SK-N-SH (cell line): ENCODE measurements at regions not wholly inside any gene's neighbourhood (a gene's known extent, or its start where the extent isn't known, plus 50 kb on each side); places are given as distances from the start of the nearest gene placed in this dataset.

Experiments
- CTCF ChIA-PET: fragments of 300-600, 350-600 bp; formaldehyde crosslinking; extraction: SDS; loops from one replicate; lab custom pipeline; 2021; lab: Yijun Ruan, JAX
- POLR2A ChIA-PET: fragments of 350-600 bp; sonication (Branson Sonifier 250); formaldehyde crosslinking; extraction: SDS; loops from one replicate; lab custom pipeline; 2020; ENCODE audit warnings: antibody characterized with exemption, inconsistent platforms; lab: Yijun Ruan, JAX
- DNase-seq: peaks from one replicate; pipeline ENCODE4 v3.0.0; 2012
- H2AFZ ChIP-seq: fragments of 200-600 bp; sonication (generic); 2 replicates; pipeline ENCODE4 v1.8.1; 2016; ENCODE audit warnings: antibody characterized with exemption, mild to moderate bottlenecking, low read depth
- H3F3A ChIP-seq: fragments of 200-600 bp; sonication (generic); replicated peaks from 2 replicates; pipeline ENCODE3; 2016; ENCODE audit warnings: antibody characterized with exemption, mild to moderate bottlenecking; ENCODE audit not compliant: insufficient read depth
- H3K27ac ChIP-seq, 2 experiments: fragments of 200-500 bp in 1 of 2; fragments of 200-600 bp in 1 of 2; sonication (Bioruptor generic) in 1 of 2; sonication (generic), shearing (Covaris generic) in 1 of 2; 2 replicates each; pipeline versions ENCODE4 v1.5.1 to v1.6.1; 2014 to 2016; ENCODE audit warnings: low read depth in 2 of 2, inconsistent platforms in 1 of 2, low read length in 1 of 2, mild to moderate bottlenecking in 1 of 2, mixed read lengths in 1 of 2
- H3K27me3 ChIP-seq: fragments of 200-600 bp; sonication (generic), shearing (Covaris generic); 2 replicates; pipeline ENCODE4 v1.6.1; 2016; ENCODE audit warnings: mixed run types; ENCODE audit not compliant: insufficient read depth
- H3K36me3 ChIP-seq, 2 experiments: fragments of 200-500 bp in 1 of 2; fragments of 200-600 bp in 1 of 2; sonication (Bioruptor generic) in 1 of 2; sonication (generic) in 1 of 2; replicated peaks in 1 of 2; 2 replicates each; pipeline versions ENCODE3 to v1.5.1; 2014 to 2016; ENCODE audit warnings: low read length in 1 of 2, mild to moderate bottlenecking in 1 of 2; ENCODE audit not compliant: insufficient read depth in 2 of 2, control insufficient read depth in 1 of 2
- H3K4me1 ChIP-seq, 2 experiments: fragments of 200-500 bp in 1 of 2; fragments of 200-600 bp in 1 of 2; sonication (Bioruptor generic) in 1 of 2; sonication (generic), shearing (Covaris generic) in 1 of 2; 2 replicates each; pipeline versions ENCODE4 v1.5.1 to v1.6.1; 2014 to 2016; ENCODE audit warnings: low read depth in 1 of 2, low read length in 1 of 2, mixed run types in 1 of 2; ENCODE audit not compliant: insufficient read depth in 2 of 2, control insufficient read depth in 1 of 2
- H3K4me2 ChIP-seq: fragments of 200-600 bp; sonication (generic), shearing (Covaris generic); 2 replicates; pipeline ENCODE4 v1.6.1; 2017; ENCODE audit warnings: mixed run types
- H3K4me3 ChIP-seq, 2 experiments: fragments of 200-500 bp in 1 of 2; fragments of 200-600 bp in 1 of 2; sonication (Bioruptor generic) in 1 of 2; sonication (generic), shearing (Covaris generic) in 1 of 2; 2 replicates each; pipeline versions ENCODE4 v1.5.1 to v1.8.1; 2014 to 2016; ENCODE audit warnings: low read depth in 2 of 2, inconsistent platforms in 1 of 2, low read length in 1 of 2, mild to moderate bottlenecking in 1 of 2, mixed read lengths in 1 of 2, moderate library complexity in 1 of 2
- H3K79me2 ChIP-seq: fragments of 200-600 bp; sonication (generic); 2 replicates; pipeline ENCODE4 v1.8.1; 2017; ENCODE audit warnings: mild to moderate bottlenecking; ENCODE audit not compliant: insufficient read depth
- H3K9ac ChIP-seq: fragments of 200-600 bp; sonication (generic); 2 replicates; pipeline ENCODE4 v1.6.1; 2017; ENCODE audit warnings: mixed run types
- H3K9me2 ChIP-seq: fragments of 200-600 bp; sonication (generic); 2 replicates; pipeline ENCODE4 v1.6.1; 2017; ENCODE audit warnings: mixed run types
- H3K9me3 ChIP-seq: fragments of 200-600 bp; sonication (generic); 2 replicates; pipeline ENCODE4 v1.6.1; 2017; ENCODE audit warnings: mixed run types, mild to moderate bottlenecking, moderate library complexity
- H4K20me1 ChIP-seq: fragments of 200-600 bp; sonication (generic); 2 replicates; pipeline ENCODE4 v1.6.1; 2017; ENCODE audit warnings: mild to moderate bottlenecking, mixed run types; ENCODE audit not compliant: insufficient read depth
- CHD2 ChIP-seq: fragments of 150-350 bp; IDR thresholded peaks from 2 replicates; pipeline ENCODE4 v1.6.1; 2018; ENCODE audit warnings: low read length; ENCODE audit not compliant: partially characterized antibody
- CTCF ChIP-seq: fragments of 200-600 bp; sonication (generic); IDR thresholded peaks from 2 replicates; pipeline ENCODE4 v1.6.1; 2017; ENCODE audit warnings: antibody characterized with exemption, mild to moderate bottlenecking, moderate library complexity
- EP300 ChIP-seq, 2 experiments: IDR thresholded peaks; 2 replicates each; pipeline versions ENCODE4 v1.4.0 to v1.6.1; 2012; ENCODE audit warnings: borderline replicate concordance in 1 of 2, low read depth in 1 of 2, low read length in 1 of 2
- EZH2phosphoT487 ChIP-seq: fragments of 200-600 bp; sonication (generic); IDR thresholded peaks from 2 replicates; pipeline ENCODE4 v1.6.1; 2017; ENCODE audit warnings: low read depth, mixed run types, mild to moderate bottlenecking, antibody characterized with exemption, moderate library complexity, borderline replicate concordance
- FOXM1 ChIP-seq: IDR thresholded peaks from 2 replicates; pipeline ENCODE4 v1.4.0; 2012; ENCODE audit warnings: low read depth, mild to moderate bottlenecking
- GABPA ChIP-seq: IDR thresholded peaks from 2 replicates; pipeline ENCODE4 v1.4.0; 2012; ENCODE audit warnings: low read depth, mild to moderate bottlenecking
- GATA2 ChIP-seq: sonication (generic); formaldehyde crosslinking; IDR thresholded peaks from 2 replicates; pipeline ENCODE4 v1.5.0; 2020; ENCODE audit warnings: mild to moderate bottlenecking, missing genetic modification reagents
- POLR2AphosphoS5 ChIP-seq: IDR thresholded peaks from 2 replicates; pipeline ENCODE4 v1.6.1; 2012; ENCODE audit warnings: low read depth, low read length
- RXRA ChIP-seq: IDR thresholded peaks from 2 replicates; pipeline ENCODE4 v1.4.0; 2012; ENCODE audit warnings: low read depth, mild to moderate bottlenecking, borderline replicate concordance
- USF2 ChIP-seq: fragments of 150-350 bp; IDR thresholded peaks from 2 replicates; pipeline ENCODE4 v1.6.1; 2017; ENCODE audit warnings: antibody characterized with exemption, low read length, low read depth, borderline replicate concordance
- YY1 ChIP-seq: IDR thresholded peaks from 2 replicates; pipeline ENCODE4 v1.4.0; 2012; ENCODE audit warnings: low read depth, mild to moderate bottlenecking
- TF ChIP-seq, protein P1 (sequence below): IDR thresholded peaks from 2 replicates; pipeline ENCODE4 v1.4.0; 2012; ENCODE audit warnings: low read depth, borderline replicate concordance
- TF ChIP-seq, protein P2 (sequence below): IDR thresholded peaks from 2 replicates; pipeline ENCODE4 v1.6.1; 2012; ENCODE audit warnings: mild to moderate bottlenecking, low read depth, low read length, moderate library complexity

DNA sequence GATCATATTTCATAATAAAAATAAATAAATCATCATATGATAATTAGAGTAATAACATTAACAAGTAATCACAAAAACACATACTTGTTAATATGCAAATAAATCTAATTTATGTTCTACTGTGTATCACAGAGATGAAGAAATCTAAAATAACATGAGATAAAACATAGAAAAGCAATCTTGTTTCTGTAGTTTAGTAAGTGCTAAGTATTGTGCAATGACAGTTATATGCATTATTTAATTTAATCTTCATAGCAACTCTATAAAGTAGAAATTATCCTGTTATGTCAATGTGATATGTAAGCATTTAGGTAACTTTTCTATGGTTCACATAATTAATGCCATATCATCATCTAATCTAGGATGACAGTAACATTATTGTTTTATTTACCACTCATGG lies 108.2 kb upstream of the KCNMB2 start:
- POLR2A ChIA-PET = no interaction called here
- H2AFZ ChIP-seq = no peak overlapping the region
- no peaks in the 10 kb centered on the region for H3K36me3 ChIP-seq
- H4K20me1 ChIP-seq = no peaks in the 10 kb centered on the region
- no peaks in the 10 kb centered on the region for H3K9me3 ChIP-seq
- TF ChIP-seq YY1 = no peak
- TF ChIP-seq, protein P1, sequence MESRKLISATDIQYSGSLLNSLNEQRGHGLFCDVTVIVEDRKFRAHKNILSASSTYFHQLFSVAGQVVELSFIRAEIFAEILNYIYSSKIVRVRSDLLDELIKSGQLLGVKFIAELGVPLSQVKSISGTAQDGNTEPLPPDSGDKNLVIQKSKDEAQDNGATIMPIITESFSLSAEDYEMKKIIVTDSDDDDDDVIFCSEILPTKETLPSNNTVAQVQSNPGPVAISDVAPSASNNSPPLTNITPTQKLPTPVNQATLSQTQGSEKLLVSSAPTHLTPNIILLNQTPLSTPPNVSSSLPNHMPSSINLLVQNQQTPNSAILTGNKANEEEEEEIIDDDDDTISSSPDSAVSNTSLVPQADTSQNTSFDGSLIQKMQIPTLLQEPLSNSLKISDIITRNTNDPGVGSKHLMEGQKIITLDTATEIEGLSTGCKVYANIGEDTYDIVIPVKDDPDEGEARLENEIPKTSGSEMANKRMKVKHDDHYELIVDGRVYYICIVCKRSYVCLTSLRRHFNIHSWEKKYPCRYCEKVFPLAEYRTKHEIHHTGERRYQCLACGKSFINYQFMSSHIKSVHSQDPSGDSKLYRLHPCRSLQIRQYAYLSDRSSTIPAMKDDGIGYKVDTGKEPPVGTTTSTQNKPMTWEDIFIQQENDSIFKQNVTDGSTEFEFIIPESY = no peak
- no peak for TF ChIP-seq USF2
- no peak for TF ChIP-seq FOXM1
- no peak for TF ChIP-seq RXRA
- no peak for TF ChIP-seq CTCF
- TF ChIP-seq, protein P2, sequence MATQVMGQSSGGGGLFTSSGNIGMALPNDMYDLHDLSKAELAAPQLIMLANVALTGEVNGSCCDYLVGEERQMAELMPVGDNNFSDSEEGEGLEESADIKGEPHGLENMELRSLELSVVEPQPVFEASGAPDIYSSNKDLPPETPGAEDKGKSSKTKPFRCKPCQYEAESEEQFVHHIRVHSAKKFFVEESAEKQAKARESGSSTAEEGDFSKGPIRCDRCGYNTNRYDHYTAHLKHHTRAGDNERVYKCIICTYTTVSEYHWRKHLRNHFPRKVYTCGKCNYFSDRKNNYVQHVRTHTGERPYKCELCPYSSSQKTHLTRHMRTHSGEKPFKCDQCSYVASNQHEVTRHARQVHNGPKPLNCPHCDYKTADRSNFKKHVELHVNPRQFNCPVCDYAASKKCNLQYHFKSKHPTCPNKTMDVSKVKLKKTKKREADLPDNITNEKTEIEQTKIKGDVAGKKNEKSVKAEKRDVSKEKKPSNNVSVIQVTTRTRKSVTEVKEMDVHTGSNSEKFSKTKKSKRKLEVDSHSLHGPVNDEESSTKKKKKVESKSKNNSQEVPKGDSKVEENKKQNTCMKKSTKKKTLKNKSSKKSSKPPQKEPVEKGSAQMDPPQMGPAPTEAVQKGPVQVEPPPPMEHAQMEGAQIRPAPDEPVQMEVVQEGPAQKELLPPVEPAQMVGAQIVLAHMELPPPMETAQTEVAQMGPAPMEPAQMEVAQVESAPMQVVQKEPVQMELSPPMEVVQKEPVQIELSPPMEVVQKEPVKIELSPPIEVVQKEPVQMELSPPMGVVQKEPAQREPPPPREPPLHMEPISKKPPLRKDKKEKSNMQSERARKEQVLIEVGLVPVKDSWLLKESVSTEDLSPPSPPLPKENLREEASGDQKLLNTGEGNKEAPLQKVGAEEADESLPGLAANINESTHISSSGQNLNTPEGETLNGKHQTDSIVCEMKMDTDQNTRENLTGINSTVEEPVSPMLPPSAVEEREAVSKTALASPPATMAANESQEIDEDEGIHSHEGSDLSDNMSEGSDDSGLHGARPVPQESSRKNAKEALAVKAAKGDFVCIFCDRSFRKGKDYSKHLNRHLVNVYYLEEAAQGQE = no peak
- no peak for TF ChIP-seq CHD2
- TF ChIP-seq EP300 (IDR thresholded peaks at IDR 0.05; ENCODE audit: borderline replicate concordance in 1 of 2, low read depth in 1 of 2, low read length in 1 of 2) = no peak
- TF ChIP-seq GABPA = no peak
- TF ChIP-seq POLR2AphosphoS5 = no peak
- no peak for TF ChIP-seq EZH2phosphoT487
- TF ChIP-seq GATA2 (CRISPR knock-in tag) = no peak
- TF ChIP-seq, all 33 proteins: peak for 0
- CTCF ChIA-PET = interaction anchor here (1.0 kb wide), 1 partner anchor 538 kb away, joined by 3 read pairs; no protein-coding TSS in a partner anchor
- Histone ChIP-seq H3K4me3 (no peak overlapping the region), H3F3A (no peaks in the 10 kb centered on the region), H3K4me1 (no peaks in the 10 kb centered on the region), H3K4me2 (no peak overlapping the region), H3K9me2 (no peaks in the 10 kb centered on the region), H3K27me3 (no peaks in the 10 kb centered on the region), H3K9ac (no peak overlapping the region), H3K27ac (no peak overlapping the region), H3K79me2 (no peaks in the 10 kb centered on the region)
- DNase-seq = no peak
